PC-3 (cell line): ENCODE measurements at regions not wholly inside any gene's neighbourhood (a gene's known extent, or its start where the extent isn't known, plus 50 kb on each side); places are given as distances from the start of the nearest gene placed in this dataset.

Source experiments
- ATAC-seq: fragments of 200-7000 bp; cut with Tn5 transposase; 2 replicates; pipeline ENCODE4 v1.9.1; 2020; ENCODE audit warnings: mild to moderate bottlenecking, moderate library complexity
- BruUV-seq: library from RNA; stranded (reverse); fragments of 400-500 nt; replicated peaks from 2 replicates; lab custom pipeline; 2021; lab: Mats Ljungman, UMichigan
- CTCF ChIA-PET: fragments of 300-600 bp; sonication (Branson Sonifier 250); formaldehyde crosslinking; loops from one replicate; lab custom pipeline; 2022; ENCODE audit warnings: antibody characterized with exemption; lab: Charles Lee
- POLR2A ChIA-PET: fragments of 300-600 bp; sonication (Branson Sonifier 250); formaldehyde crosslinking; loops from one replicate; lab custom pipeline; 2022; ENCODE audit warnings: antibody characterized with exemption; ENCODE audit not compliant: unreplicated experiment; lab: Charles Lee
- DNase-seq: peaks from one replicate; pipeline ENCODE4 v3.0.0-alpha.2; 2015
- H2AFZ ChIP-seq: fragments of 300-600 bp; sonication (generic); 2 replicates; pipeline ENCODE4 v1.6.0; 2016; ENCODE audit warnings: antibody characterized with exemption, low read length
- H3F3A ChIP-seq: fragments of 300-600 bp; sonication (generic); one replicate; pipeline ENCODE4 v1.6.0; 2017; ENCODE audit warnings: antibody characterized with exemption, low read length, control low read depth, mild to moderate bottlenecking; ENCODE audit not compliant: unreplicated experiment
- H3K27ac ChIP-seq: fragments of 300-600 bp; sonication (generic); 2 replicates; pipeline ENCODE4 v1.5.1; 2016; ENCODE audit warnings: mild to moderate bottlenecking, low read length
- H3K27me3 ChIP-seq: fragments of 300-600 bp; sonication (generic); 2 replicates; pipeline ENCODE4 v1.6.1; 2016; ENCODE audit warnings: low read length, mixed read lengths
- H3K36me3 ChIP-seq: fragments of 300-600 bp; sonication (generic); 2 replicates; pipeline ENCODE4 v1.6.1; 2016; ENCODE audit warnings: low read depth, mixed run types, low read length, mixed read lengths
- H3K4me1 ChIP-seq: fragments of 300-600 bp; sonication (generic); 2 replicates; pipeline ENCODE4 v1.5.1; 2016; ENCODE audit warnings: low read length; ENCODE audit not compliant: insufficient read depth
- H3K4me2 ChIP-seq: fragments of 300-600 bp; sonication (generic); 2 replicates; pipeline ENCODE4 v1.6.0; 2016; ENCODE audit warnings: low read length
- H3K4me3 ChIP-seq: fragments of 300-600 bp; sonication (generic); 2 replicates; pipeline ENCODE4 v1.5.1; 2016; ENCODE audit warnings: mild to moderate bottlenecking, low read length, mixed read lengths
- H3K79me2 ChIP-seq: fragments of 300-600 bp; sonication (generic); 2 replicates; pipeline ENCODE4 v1.6.1; 2017; ENCODE audit warnings: low read length, mixed read lengths
- H3K9ac ChIP-seq: fragments of 300-600 bp; sonication (generic); 2 replicates; pipeline ENCODE4 v1.6.0; 2016; ENCODE audit warnings: mild to moderate bottlenecking, low read length
- H3K9me2 ChIP-seq: fragments of 300-600 bp; sonication (generic); replicated peaks from 2 replicates; pipeline ENCODE4 v1.6.1; 2016; ENCODE audit warnings: mixed run types, low read length, mixed read lengths
- H3K9me3 ChIP-seq: fragments of 300-600 bp; sonication (generic); 2 replicates; pipeline ENCODE4 v1.6.1; 2016; ENCODE audit warnings: low read length, mixed read lengths
- H4K20me1 ChIP-seq: fragments of 300-600 bp; sonication (generic); 2 replicates; pipeline ENCODE4 v1.6.1; 2016; ENCODE audit warnings: low read length, mixed read lengths
- CTCF ChIP-seq: fragments of 300-600 bp; sonication (generic); conservative IDR thresholded peaks from 2 replicates; pipeline ENCODE4 v1.5.1; 2017; ENCODE audit warnings: antibody characterized with exemption, low read depth, mild to moderate bottlenecking, low read length
- EZH2 ChIP-seq: fragments of 300-600 bp; sonication (generic); IDR thresholded peaks from one replicate; pipeline ENCODE4 v1.6.1; 2017; ENCODE audit warnings: antibody characterized with exemption, mild to moderate bottlenecking, low read length; ENCODE audit not compliant: unreplicated experiment
- EZH2phosphoT487 ChIP-seq: fragments of 300-600 bp; sonication (generic); IDR thresholded peaks from 2 replicates; pipeline ENCODE4 v1.6.1; 2018; ENCODE audit warnings: mild to moderate bottlenecking, antibody characterized with exemption, low read length, borderline replicate concordance
- intact Hi-C: fragments of 100-400 bp; cut with micrococcal nuclease; formaldehyde crosslinking; loops from 2 replicates; pipeline ENCODE4 v1.9.0; 2023

- CTCF ChIA-PET = no interaction called here
- Histone ChIP-seq H3K4me3 (no peak overlapping the region), H3K9me2 (no peaks in the 10 kb centered on the region), H3K27me3 (no peaks in the 10 kb centered on the region), H3K9ac (no peak overlapping the region), H3F3A (no peaks in the 10 kb centered on the region), H3K4me2 (no peak overlapping the region), H3K27ac (no peak overlapping the region), H3K4me1 (peaks cover 13% of the 10 kb centered on the region), H3K36me3 (no peaks in the 10 kb centered on the region), H3K9me3 (no peaks in the 10 kb centered on the region), H3K79me2 (no peaks in the 10 kb centered on the region), H4K20me1 (no peaks in the 10 kb centered on the region), H2AFZ (no peak overlapping the region)
- intact Hi-C loops = no loop called here
- BruUV-seq = no TSS peak
- ATAC-seq (peak; percentile 97), DNase-seq (peak; percentile 56)
- no peak for TF ChIP-seq EZH2
- no peak for TF ChIP-seq CTCF
- TF ChIP-seq EZH2phosphoT487 = no peak
- POLR2A ChIA-PET = no interaction called here
Observed at GRCh38 chr12:84702001-84702400, 210.6 kb downstream of the SLC6A15 start.

GRCh38 chr12:84701041-84701440 lies 211.6 kb downstream of the SLC6A15 start:
- H3K9ac ChIP-seq = no peak overlapping the region
- no peak overlapping the region for H3K27ac ChIP-seq
- H3K27me3 ChIP-seq = no peaks in the 10 kb centered on the region
- H3K36me3 ChIP-seq = no peaks in the 10 kb centered on the region
- ATAC-seq (no peak), DNase-seq (no peak)
- intact Hi-C loops = no loop called here
- H3K9me2 ChIP-seq = no peaks in the 10 kb centered on the region
- H2AFZ ChIP-seq = no peak overlapping the region
- TF ChIP-seq EZH2phosphoT487 (no peak), CTCF (no peak), EZH2 (no peak)
- no peaks in the 10 kb centered on the region for H3F3A ChIP-seq
- ChIA-PET POLR2A (interaction anchor here (0.6 kb wide), 1 partner anchor 39 kb away, joined by 5 read pairs; no protein-coding TSS in a partner anchor), CTCF (no interaction called here)
- H3K4me3 ChIP-seq = no peak overlapping the region
- H3K79me2 ChIP-seq = no peaks in the 10 kb centered on the region
- no peaks in the 10 kb centered on the region for H4K20me1 ChIP-seq
- BruUV-seq = no TSS peak
- no peaks in the 10 kb centered on the region for H3K9me3 ChIP-seq
- peaks cover 13% of the 10 kb centered on the region for H3K4me1 ChIP-seq
- H3K4me2 ChIP-seq = no peak overlapping the region

- Histone ChIP-seq H3K9me3 (no peaks in the 10 kb centered on the region), H3K4me3 (no peak overlapping the region), H2AFZ (no peak overlapping the region), H3K27me3 (no peaks in the 10 kb centered on the region), H3F3A (no peaks in the 10 kb centered on the region), H3K36me3 (no peaks in the 10 kb centered on the region), H3K79me2 (no peaks in the 10 kb centered on the region), H4K20me1 (no peaks in the 10 kb centered on the region), H3K27ac (no peak overlapping the region), H3K4me1 (peaks cover 13% of the 10 kb centered on the region), H3K4me2 (no peak overlapping the region), H3K9me2 (no peaks in the 10 kb centered on the region), H3K9ac (no peak overlapping the region)
- no TSS peak for BruUV-seq
- DNase-seq (no peak), ATAC-seq (no peak)
- POLR2A ChIA-PET = no interaction called here
- CTCF ChIA-PET = interaction anchor here (0.6 kb wide), 1 partner anchor 77 kb away, joined by 3 read pairs; no protein-coding TSS in a partner anchor
- no peak for TF ChIP-seq EZH2
- TF ChIP-seq CTCF = no peak
- no peak for TF ChIP-seq EZH2phosphoT487
- intact Hi-C loops = no loop called here
Observed at GRCh38 chr12:84698576-84699333, 213.8 kb downstream of the SLC6A15 start.
